GM23338 (cell line): ENCODE measurements at regions not wholly inside any gene's neighbourhood (a gene's known extent, or its start where the extent isn't known, plus 50 kb on each side); places are given as distances from the start of the nearest gene placed in this dataset.

Experiments used
- ATAC-seq: fragments of 200-7000 bp; cut with Tn5 transposase; 3 replicates; pipeline ENCODE4 v1.9.1; 2020
- DNase-seq: peaks from one replicate; pipeline ENCODE4 v3.0.0-alpha.2; 2015; ENCODE audit warnings: low spot score
- H2AFZ ChIP-seq: fragments of 200-600 bp; sonication (generic); 2 replicates; pipeline ENCODE4 v1.8.0; 2016; ENCODE audit warnings: antibody characterized with exemption, mild to moderate bottlenecking, moderate library complexity
- H3F3A ChIP-seq: fragments of 200-600 bp; sonication (generic); replicated peaks from 2 replicates; pipeline ENCODE4 v1.8.0; 2017; ENCODE audit warnings: antibody characterized with exemption, mixed run types, low read depth
- H3K27ac ChIP-seq: fragments of 200-600 bp; sonication (generic); 2 replicates; pipeline ENCODE4 v1.6.1; 2016; ENCODE audit warnings: low read depth
- H3K27me3 ChIP-seq: fragments of 200-600 bp; sonication (generic); 2 replicates; pipeline ENCODE4 v1.8.0; 2016; ENCODE audit warnings: mild to moderate bottlenecking, mixed run types, moderate library complexity; ENCODE audit not compliant: insufficient read depth
- H3K36me3 ChIP-seq: fragments of 200-600 bp; sonication (generic); 2 replicates; pipeline ENCODE4 v1.8.0; 2016; ENCODE audit warnings: mild to moderate bottlenecking; ENCODE audit not compliant: insufficient read depth
- H3K4me1 ChIP-seq: fragments of 200-600 bp; sonication (generic); 2 replicates; pipeline ENCODE4 v1.8.0; 2016; ENCODE audit warnings: mild to moderate bottlenecking, moderate library complexity; ENCODE audit not compliant: insufficient read depth
- H3K4me2 ChIP-seq: fragments of 200-600 bp; sonication (generic); 2 replicates; pipeline ENCODE4 v1.7.1; 2017; ENCODE audit warnings: mixed run types
- H3K4me3 ChIP-seq: fragments of 200-600 bp; sonication (generic); 2 replicates; pipeline ENCODE4 v1.6.1; 2016; ENCODE audit warnings: mixed run types
- H3K79me2 ChIP-seq: fragments of 200-600 bp; sonication (generic); replicated peaks from 2 replicates; pipeline ENCODE4 v1.8.0; 2017; ENCODE audit warnings: mild to moderate bottlenecking; ENCODE audit not compliant: insufficient read depth
- H3K9me2 ChIP-seq: fragments of 200-600 bp; sonication (generic); 2 replicates; pipeline ENCODE4 v1.8.0; 2017; ENCODE audit not compliant: insufficient read depth
- H4K20me1 ChIP-seq: fragments of 200-600 bp; sonication (generic); replicated peaks from 2 replicates; pipeline ENCODE4 v1.8.0; 2017; ENCODE audit warnings: mild to moderate bottlenecking; ENCODE audit not compliant: insufficient read depth
- H3K27ac Mint-ChIP-seq: 2 replicates; pipeline ENCODE4 v1.8.0; 2020; ENCODE audit warnings: inconsistent platforms, mild to moderate bottlenecking, moderate library complexity, mixed read lengths
- H3K27me3 Mint-ChIP-seq: 3 replicates; pipeline ENCODE4 v1.8.0; 2022; ENCODE audit warnings: low read depth, mild to moderate bottlenecking, moderate library complexity, mixed read lengths, inconsistent platforms; ENCODE audit not compliant: insufficient read depth, poor library complexity
- H3K36me3 Mint-ChIP-seq: 3 replicates; pipeline ENCODE4 v1.8.0; 2021; ENCODE audit warnings: low read depth, mild to moderate bottlenecking, inconsistent platforms, moderate library complexity, mixed read lengths
- H3K4me1 Mint-ChIP-seq: 3 replicates; pipeline ENCODE4 v1.8.0; 2020; ENCODE audit warnings: mild to moderate bottlenecking, inconsistent platforms, mixed read lengths
- H3K4me3 Mint-ChIP-seq: 3 replicates; pipeline ENCODE4 v1.8.0; 2021; ENCODE audit warnings: moderate library complexity, mild to moderate bottlenecking, inconsistent platforms, mixed read lengths
- H3K9me3 Mint-ChIP-seq: 3 replicates; pipeline ENCODE4 v1.8.0; 2020; ENCODE audit warnings: moderate library complexity, mild to moderate bottlenecking, inconsistent platforms, mixed read lengths
- POLR2AphosphoS5 ChIP-seq: IDR thresholded peaks from 2 replicates; pipeline ENCODE4 v1.6.1; 2016; ENCODE audit warnings: antibody characterized with exemption, low read depth
- STAT1 ChIP-seq: IDR thresholded peaks from one replicate; pipeline ENCODE4 v1.6.1; 2016; ENCODE audit warnings: antibody characterized with exemption; ENCODE audit not compliant: unreplicated experiment
- ZNF114 ChIP-seq: fragments of 250-450 bp; sonication (Bioruptor Pico); IDR thresholded peaks from 2 replicates; pipeline ENCODE4 v1.5.0; 2020; ENCODE audit warnings: mild to moderate bottlenecking, moderate library complexity
- TF ChIP-seq, protein P1 (sequence below): fragments of 250-450 bp; sonication (Bioruptor Pico); IDR thresholded peaks from 2 replicates; pipeline ENCODE4 v1.5.0; 2020; ENCODE audit warnings: mild to moderate bottlenecking, moderate library complexity
- TF ChIP-seq, protein P2 (sequence below): IDR thresholded peaks from one replicate; pipeline ENCODE4 v1.6.1; 2018; ENCODE audit warnings: antibody characterized with exemption; ENCODE audit not compliant: unreplicated experiment

DNA sequence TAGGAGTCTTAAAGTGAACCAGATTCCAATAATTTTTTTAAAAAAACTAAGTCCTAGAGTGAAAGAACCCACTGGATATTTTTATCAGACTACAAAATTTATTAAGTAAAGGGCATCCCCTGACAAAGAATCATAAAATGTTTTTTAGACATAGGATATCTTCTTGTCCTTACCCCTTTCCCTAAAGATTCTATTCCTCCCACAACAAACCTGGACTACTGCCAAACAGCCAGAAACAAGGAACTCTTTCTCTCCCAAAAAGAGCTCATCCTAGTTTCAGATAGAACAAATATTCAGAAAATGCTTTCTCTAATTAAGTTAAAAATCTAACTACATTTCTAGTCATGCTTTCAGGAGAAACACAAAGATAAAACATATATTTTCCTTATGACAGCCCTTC, 327.1 kb downstream of the FAM181B start:
- H3K27me3 Mint-ChIP-seq: peaks cover 3% of the 10 kb centered on the region
- H3K36me3 ChIP-seq: no peaks in the 10 kb centered on the region
- no peak overlapping the region for H3K4me3 Mint-ChIP-seq
- H3K9me3 Mint-ChIP-seq: peaks cover 20% of the 10 kb centered on the region; the same call in 2 of the 3 replicates
- DNase-seq (no peak), ATAC-seq (no peak)
- no peaks in the 10 kb centered on the region for H4K20me1 ChIP-seq
- no peak for TF ChIP-seq POLR2AphosphoS5
- TF ChIP-seq, protein P1, sequence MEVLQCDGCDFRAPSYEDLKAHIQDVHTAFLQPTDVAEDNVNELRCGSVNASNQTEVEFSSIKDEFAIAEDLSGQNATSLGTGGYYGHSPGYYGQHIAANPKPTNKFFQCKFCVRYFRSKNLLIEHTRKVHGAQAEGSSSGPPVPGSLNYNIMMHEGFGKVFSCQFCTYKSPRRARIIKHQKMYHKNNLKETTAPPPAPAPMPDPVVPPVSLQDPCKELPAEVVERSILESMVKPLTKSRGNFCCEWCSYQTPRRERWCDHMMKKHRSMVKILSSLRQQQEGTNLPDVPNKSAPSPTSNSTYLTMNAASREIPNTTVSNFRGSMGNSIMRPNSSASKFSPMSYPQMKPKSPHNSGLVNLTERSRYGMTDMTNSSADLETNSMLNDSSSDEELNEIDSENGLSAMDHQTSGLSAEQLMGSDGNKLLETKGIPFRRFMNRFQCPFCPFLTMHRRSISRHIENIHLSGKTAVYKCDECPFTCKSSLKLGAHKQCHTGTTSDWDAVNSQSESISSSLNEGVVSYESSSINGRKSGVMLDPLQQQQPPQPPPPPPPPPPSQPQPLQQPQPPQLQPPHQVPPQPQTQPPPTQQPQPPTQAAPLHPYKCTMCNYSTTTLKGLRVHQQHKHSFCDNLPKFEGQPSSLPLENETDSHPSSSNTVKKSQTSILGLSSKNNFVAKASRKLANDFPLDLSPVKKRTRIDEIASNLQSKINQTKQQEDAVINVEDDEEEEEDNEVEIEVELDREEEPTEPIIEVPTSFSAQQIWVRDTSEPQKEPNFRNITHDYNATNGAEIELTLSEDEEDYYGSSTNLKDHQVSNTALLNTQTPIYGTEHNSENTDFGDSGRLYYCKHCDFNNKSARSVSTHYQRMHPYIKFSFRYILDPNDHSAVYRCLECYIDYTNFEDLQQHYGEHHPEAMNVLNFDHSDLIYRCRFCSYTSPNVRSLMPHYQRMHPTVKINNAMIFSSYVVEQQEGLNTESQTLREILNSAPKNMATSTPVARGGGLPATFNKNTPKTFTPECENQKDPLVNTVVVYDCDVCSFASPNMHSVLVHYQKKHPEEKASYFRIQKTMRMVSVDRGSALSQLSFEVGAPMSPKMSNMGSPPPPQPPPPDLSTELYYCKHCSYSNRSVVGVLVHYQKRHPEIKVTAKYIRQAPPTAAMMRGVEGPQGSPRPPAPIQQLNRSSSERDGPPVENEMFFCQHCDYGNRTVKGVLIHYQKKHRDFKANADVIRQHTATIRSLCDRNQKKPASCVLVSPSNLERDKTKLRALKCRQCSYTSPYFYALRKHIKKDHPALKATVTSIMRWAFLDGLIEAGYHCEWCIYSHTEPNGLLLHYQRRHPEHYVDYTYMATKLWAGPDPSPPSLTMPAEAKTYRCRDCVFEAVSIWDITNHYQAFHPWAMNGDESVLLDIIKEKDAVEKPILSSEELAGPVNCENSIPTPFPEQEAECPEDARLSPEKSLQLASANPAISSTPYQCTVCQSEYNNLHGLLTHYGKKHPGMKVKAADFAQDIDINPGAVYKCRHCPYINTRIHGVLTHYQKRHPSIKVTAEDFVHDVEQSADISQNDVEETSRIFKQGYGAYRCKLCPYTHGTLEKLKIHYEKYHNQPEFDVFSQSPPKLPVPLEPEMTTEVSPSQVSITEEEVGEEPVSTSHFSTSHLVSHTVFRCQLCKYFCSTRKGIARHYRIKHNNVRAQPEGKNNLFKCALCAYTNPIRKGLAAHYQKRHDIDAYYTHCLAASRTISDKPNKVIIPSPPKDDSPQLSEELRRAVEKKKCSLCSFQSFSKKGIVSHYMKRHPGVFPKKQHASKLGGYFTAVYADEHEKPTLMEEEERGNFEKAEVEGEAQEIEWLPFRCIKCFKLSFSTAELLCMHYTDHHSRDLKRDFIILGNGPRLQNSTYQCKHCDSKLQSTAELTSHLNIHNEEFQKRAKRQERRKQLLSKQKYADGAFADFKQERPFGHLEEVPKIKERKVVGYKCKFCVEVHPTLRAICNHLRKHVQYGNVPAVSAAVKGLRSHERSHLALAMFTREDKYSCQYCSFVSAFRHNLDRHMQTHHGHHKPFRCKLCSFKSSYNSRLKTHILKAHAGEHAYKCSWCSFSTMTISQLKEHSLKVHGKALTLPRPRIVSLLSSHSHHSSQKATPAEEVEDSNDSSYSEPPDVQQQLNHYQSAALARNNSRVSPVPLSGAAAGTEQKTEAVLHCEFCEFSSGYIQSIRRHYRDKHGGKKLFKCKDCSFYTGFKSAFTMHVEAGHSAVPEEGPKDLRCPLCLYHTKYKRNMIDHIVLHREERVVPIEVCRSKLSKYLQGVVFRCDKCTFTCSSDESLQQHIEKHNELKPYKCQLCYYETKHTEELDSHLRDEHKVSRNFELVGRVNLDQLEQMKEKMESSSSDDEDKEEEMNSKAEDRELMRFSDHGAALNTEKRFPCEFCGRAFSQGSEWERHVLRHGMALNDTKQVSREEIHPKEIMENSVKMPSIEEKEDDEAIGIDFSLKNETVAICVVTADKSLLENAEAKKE (CRISPR knock-in tag): no peak
- TF ChIP-seq, protein P2, sequence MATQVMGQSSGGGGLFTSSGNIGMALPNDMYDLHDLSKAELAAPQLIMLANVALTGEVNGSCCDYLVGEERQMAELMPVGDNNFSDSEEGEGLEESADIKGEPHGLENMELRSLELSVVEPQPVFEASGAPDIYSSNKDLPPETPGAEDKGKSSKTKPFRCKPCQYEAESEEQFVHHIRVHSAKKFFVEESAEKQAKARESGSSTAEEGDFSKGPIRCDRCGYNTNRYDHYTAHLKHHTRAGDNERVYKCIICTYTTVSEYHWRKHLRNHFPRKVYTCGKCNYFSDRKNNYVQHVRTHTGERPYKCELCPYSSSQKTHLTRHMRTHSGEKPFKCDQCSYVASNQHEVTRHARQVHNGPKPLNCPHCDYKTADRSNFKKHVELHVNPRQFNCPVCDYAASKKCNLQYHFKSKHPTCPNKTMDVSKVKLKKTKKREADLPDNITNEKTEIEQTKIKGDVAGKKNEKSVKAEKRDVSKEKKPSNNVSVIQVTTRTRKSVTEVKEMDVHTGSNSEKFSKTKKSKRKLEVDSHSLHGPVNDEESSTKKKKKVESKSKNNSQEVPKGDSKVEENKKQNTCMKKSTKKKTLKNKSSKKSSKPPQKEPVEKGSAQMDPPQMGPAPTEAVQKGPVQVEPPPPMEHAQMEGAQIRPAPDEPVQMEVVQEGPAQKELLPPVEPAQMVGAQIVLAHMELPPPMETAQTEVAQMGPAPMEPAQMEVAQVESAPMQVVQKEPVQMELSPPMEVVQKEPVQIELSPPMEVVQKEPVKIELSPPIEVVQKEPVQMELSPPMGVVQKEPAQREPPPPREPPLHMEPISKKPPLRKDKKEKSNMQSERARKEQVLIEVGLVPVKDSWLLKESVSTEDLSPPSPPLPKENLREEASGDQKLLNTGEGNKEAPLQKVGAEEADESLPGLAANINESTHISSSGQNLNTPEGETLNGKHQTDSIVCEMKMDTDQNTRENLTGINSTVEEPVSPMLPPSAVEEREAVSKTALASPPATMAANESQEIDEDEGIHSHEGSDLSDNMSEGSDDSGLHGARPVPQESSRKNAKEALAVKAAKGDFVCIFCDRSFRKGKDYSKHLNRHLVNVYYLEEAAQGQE: no peak
- no peak for TF ChIP-seq ZNF114 (CRISPR knock-in tag)
- no peak for TF ChIP-seq STAT1
- no peak overlapping the region for H3K4me2 ChIP-seq
- no peaks in the 10 kb centered on the region for H3K4me1 ChIP-seq
- no peaks in the 10 kb centered on the region for H3K9me2 ChIP-seq
- H3K4me3 ChIP-seq: no peak overlapping the region
- no peak overlapping the region for H3K27ac Mint-ChIP-seq
- H3K79me2 ChIP-seq: no peaks in the 10 kb centered on the region
- H2AFZ ChIP-seq: no peak overlapping the region
- no peak overlapping the region for H3K27ac ChIP-seq
- H3K4me1 Mint-ChIP-seq: no peaks in the 10 kb centered on the region
- no peaks in the 10 kb centered on the region for H3F3A ChIP-seq
- H3K36me3 Mint-ChIP-seq: no peaks in the 10 kb centered on the region
- no peaks in the 10 kb centered on the region for H3K27me3 ChIP-seq
